ENCODE measurements at regions not wholly inside any gene's neighbourhood (a gene's known extent, or its start where the extent isn't known, plus 50 kb on each side); places are given as distances from the start of the nearest gene placed in this dataset.

GRCh38 chr3:72344236-72344635 lies 504.0 kb downstream of the SHQ1 start:
- Histone ChIP-seq H3K4me2 (replicated peaks; ENCODE audit: extremely low read depth, low read length, poor library complexity, severe bottlenecking) (no peak overlapping the region), H2AFZ (ENCODE audit: insufficient read depth, low read depth, low read length, poor library complexity, severe bottlenecking) (no peak overlapping the region), H3K27me3 (ENCODE audit: control insufficient read depth in 2 of 2, insufficient read depth in 2 of 2, low read length in 2 of 2) (no peaks in the 10 kb centered on the region), H3K27ac (ENCODE audit: low read depth in 1 of 2, low read length in 2 of 2) (no peak overlapping the region), H3K36me3 (replicated peaks in 1 of 2; ENCODE audit: control insufficient read depth in 1 of 2, insufficient read depth in 2 of 2, low read length in 2 of 2) (no peaks in the 10 kb centered on the region), H3K79me2 (ENCODE audit: insufficient read depth, low read length) (no peaks in the 10 kb centered on the region), H3K4me1 (ENCODE audit: control insufficient read depth in 1 of 2, insufficient read depth in 2 of 2, low read length in 2 of 2) (peaks cover 48 to 49% of the 10 kb centered on the region in 2 donors), H3K4me3 (replicated peaks in 1 of 3; ENCODE audit: low read depth in 2 of 3, low read length in 3 of 3) (no peak overlapping the region), H3K9ac (ENCODE audit: insufficient read depth, low read length, poor library complexity, severe bottlenecking) (no peak overlapping the region), H3K9me3 (replicated peaks in 1 of 2; ENCODE audit: control insufficient read depth in 1 of 2, insufficient read depth in 1 of 2, low read length in 2 of 2) (no peaks in the 10 kb centered on the region), H4K20me1 (ENCODE audit: insufficient read depth, low read length) (no peaks in the 10 kb centered on the region)
- H3K27me3 Mint-ChIP-seq (ENCODE audit: low read depth in 3 of 3): peaks cover 0 to 17% (median 0%) of the 10 kb centered on the region in 3 donors
- intact Hi-C loops (cut with micrococcal nuclease): loop anchor here in 1 of 2 donors (10.0 kb wide), 1 partner anchor 239 kb away; no protein-coding TSS in a partner anchor
- peak overlapping the region in 4 of 7 donors; percentile 4 to 58 (median 32) for H3K27ac Mint-ChIP-seq
- TF ChIP-seq CTCF (IDR thresholded peaks at IDR 0.05): no peak
- H3K36me3 Mint-ChIP-seq: no peaks in the 10 kb centered on the region
- peaks cover 55% of the 10 kb centered on the region for H3K4me1 Mint-ChIP-seq
- H3K4me3 Mint-ChIP-seq: no peak overlapping the region
- peak; percentile 28 to 69 (median 46) for DNase-seq
- WGBS (ENCODE audit: insufficient coverage): no CpG with 5 or more reads among the region's 1 CpG
- H3K9me3 Mint-ChIP-seq: peaks cover 0 to 2% (median 1%) of the 10 kb centered on the region in 7 donors

- Histone ChIP-seq H3K27ac (ENCODE audit: low read depth in 1 of 2, low read length in 2 of 2) (no peak overlapping the region), H3K36me3 (replicated peaks in 1 of 2; ENCODE audit: control insufficient read depth in 1 of 2, insufficient read depth in 2 of 2, low read length in 2 of 2) (no peaks in the 10 kb centered on the region), H3K4me1 (ENCODE audit: control insufficient read depth in 1 of 2, insufficient read depth in 2 of 2, low read length in 2 of 2) (peaks cover 44% of the 10 kb centered on the region in 2 donors), H3K9me3 (replicated peaks in 1 of 2; ENCODE audit: control insufficient read depth in 1 of 2, insufficient read depth in 1 of 2, low read length in 2 of 2) (no peaks in the 10 kb centered on the region), H3K9ac (ENCODE audit: insufficient read depth, low read length, poor library complexity, severe bottlenecking) (no peak overlapping the region), H3K4me3 (replicated peaks in 1 of 3; ENCODE audit: low read depth in 2 of 3, low read length in 3 of 3) (no peak overlapping the region), H2AFZ (ENCODE audit: insufficient read depth, low read depth, low read length, poor library complexity, severe bottlenecking) (no peak overlapping the region), H3K27me3 (ENCODE audit: control insufficient read depth in 2 of 2, insufficient read depth in 2 of 2, low read length in 2 of 2) (no peaks in the 10 kb centered on the region), H3K4me2 (replicated peaks; ENCODE audit: extremely low read depth, low read length, poor library complexity, severe bottlenecking) (no peak overlapping the region), H3K79me2 (ENCODE audit: insufficient read depth, low read length) (no peaks in the 10 kb centered on the region), H4K20me1 (ENCODE audit: insufficient read depth, low read length) (no peaks in the 10 kb centered on the region)
- Mint-ChIP-seq H3K9me3 (no peaks in the 10 kb centered on the region), H3K4me3 (no peak overlapping the region), H3K36me3 (no peaks in the 10 kb centered on the region), H3K27ac (peak overlapping the region in 1 of 7 donors; percentile 37), H3K27me3 (ENCODE audit: low read depth in 3 of 3) (peaks cover 0 to 7% (median 0%) of the 10 kb centered on the region in 3 donors), H3K4me1 (peaks cover 52% of the 10 kb centered on the region)
- no peak for DNase-seq
- no peak for TF ChIP-seq CTCF (IDR thresholded peaks at IDR 0.05)
- 60% methylated on average over 2 of the region's 3 CpGs for WGBS (ENCODE audit: insufficient coverage)
- intact Hi-C loops (cut with micrococcal nuclease): loop anchor here in 1 of 2 donors (10.0 kb wide), 1 partner anchor 238 kb away; no protein-coding TSS in a partner anchor
Observed at GRCh38 chr3:72343078-72343477, 505.2 kb downstream of the SHQ1 start.
